H1 (cell line): ENCODE measurements at regions not wholly inside any gene's neighbourhood (a gene's known extent, or its start where the extent isn't known, plus 50 kb on each side); places are given as distances from the start of the nearest gene placed in this dataset.

Experiments used
- CTCF ChIA-PET: fragments of 300-600 bp; sonication (Branson Sonifier 250); formaldehyde crosslinking; loops from one replicate; lab custom pipeline; 2021; ENCODE audit not compliant: partially characterized antibody; lab: Charles Lee
- POLR2A ChIA-PET: fragments of 300-600 bp; sonication (Branson Sonifier 250); formaldehyde crosslinking; loops from one replicate; lab custom pipeline; 2021; ENCODE audit warnings: inconsistent platforms; ENCODE audit not compliant: partially characterized antibody; lab: Charles Lee
- DNase-seq, 2 experiments: peaks; one replicate each; pipeline versions ENCODE4 v3.0.0 to v3.0.0-alpha.2; 2010 to 2022; ENCODE audit warnings: low spot score in 2 of 2, low read depth in 1 of 2, mixed read lengths in 1 of 2
- FAIRE-seq: peaks from 2 replicates; lab custom pipeline; 2011; peaks lifted over from hg19 to GRCh38; lab: Jason Lieb, UNC
- H2AFZ ChIP-seq: 2 replicates; pipeline ENCODE4 v1.8.1; 2012; ENCODE audit warnings: low read length, inconsistent platforms
- H2AK5ac ChIP-seq: 2 replicates; pipeline ENCODE4 v1.6.1; 2013; ENCODE audit warnings: low read depth, low read length
- H2BK120ac ChIP-seq: replicated peaks from 2 replicates; pipeline ENCODE3; 2013; ENCODE audit warnings: low read depth, low read length, inconsistent platforms
- H2BK12ac ChIP-seq: 2 replicates; pipeline ENCODE4 v1.6.1; 2013; ENCODE audit warnings: low read depth, low read length
- H2BK15ac ChIP-seq: 2 replicates; pipeline ENCODE4 v1.6.1; 2013; ENCODE audit warnings: low read length
- H2BK20ac ChIP-seq: 2 replicates; pipeline ENCODE4 v1.6.1; 2013; ENCODE audit warnings: low read length
- H2BK5ac ChIP-seq: 2 replicates; pipeline ENCODE4 v1.6.1; 2013; ENCODE audit warnings: low read depth, low read length
- H3K14ac ChIP-seq: 2 replicates; pipeline ENCODE4 v1.6.1; 2013; ENCODE audit warnings: inconsistent platforms; ENCODE audit not compliant: insufficient read length
- H3K18ac ChIP-seq: 2 replicates; pipeline ENCODE4 v1.6.1; 2013; ENCODE audit warnings: low read length; ENCODE audit errors: extremely low read depth
- H3K23ac ChIP-seq: 2 replicates; pipeline ENCODE4 v1.6.1; 2013; ENCODE audit warnings: inconsistent platforms; ENCODE audit not compliant: insufficient read length
- H3K23me2 ChIP-seq: 2 replicates; pipeline ENCODE4 v1.6.1; 2013; ENCODE audit warnings: low read depth, low read length
- H3K27ac ChIP-seq: 2 replicates; pipeline ENCODE4 v1.6.1; 2011; ENCODE audit warnings: low read depth, low read length, inconsistent platforms
- H3K27me3 ChIP-seq, 4 experiments: replicated peaks in 1 of 4; 1 replicate in 1 of 4; 2 replicates in 3 of 4; pipeline versions ENCODE4 v1.6.1 to v1.8.1; 2011 to 2013; ENCODE audit warnings: low read length in 3 of 4, mild to moderate bottlenecking in 3 of 4, inconsistent platforms in 2 of 4, mixed read lengths in 2 of 4, moderate library complexity in 1 of 4; ENCODE audit not compliant: control insufficient read depth in 3 of 4, insufficient read depth in 3 of 4; ENCODE audit errors: extremely low read depth in 1 of 4
- H3K36me3 ChIP-seq, 4 experiments: 2 replicates each; pipeline versions ENCODE4 v1.6.1 to v1.8.1; 2011 to 2013; ENCODE audit warnings: mild to moderate bottlenecking in 4 of 4, low read length in 3 of 4, moderate library complexity in 2 of 4, control low read depth in 1 of 4, inconsistent platforms in 1 of 4; ENCODE audit not compliant: insufficient read depth in 4 of 4, control insufficient read depth in 2 of 4
- H3K4ac ChIP-seq: replicated peaks from 2 replicates; pipeline ENCODE3; 2013; ENCODE audit warnings: low read length, low read depth, mixed read lengths, inconsistent platforms; ENCODE audit not compliant: insufficient read length
- H3K4me1 ChIP-seq, 4 experiments: replicated peaks in 1 of 4; 1 replicate in 1 of 4; 2 replicates in 3 of 4; pipeline versions ENCODE4 v1.6.1 to v1.8.1; 2011 to 2013; ENCODE audit warnings: low read length in 3 of 4, inconsistent platforms in 2 of 4, mixed read lengths in 1 of 4; ENCODE audit not compliant: insufficient read depth in 4 of 4, control insufficient read depth in 3 of 4
- H3K4me2 ChIP-seq, 2 experiments: 2 replicates each; pipeline versions ENCODE4 v1.6.1 to v1.8.1; 2011 to 2013; ENCODE audit warnings: low read depth in 2 of 2, low read length in 2 of 2, control low read depth in 1 of 2, inconsistent platforms in 1 of 2, mild to moderate bottlenecking in 1 of 2; ENCODE audit not compliant: insufficient read depth in 1 of 2
- H3K4me3 ChIP-seq, 4 experiments: fragments of 200-600, 300-600 bp in 1 of 4; sonication (generic), shearing (Covaris generic), sonication (Bioruptor Twin) in 1 of 4; 2 replicates each; pipeline versions ENCODE4 v1.5.1 to v1.8.1; 2011 to 2016; ENCODE audit warnings: low read length in 4 of 4, low read depth in 3 of 4, control low read depth in 2 of 4, inconsistent platforms in 2 of 4, mild to moderate bottlenecking in 2 of 4, mixed read lengths in 1 of 4, moderate library complexity in 1 of 4; ENCODE audit not compliant: insufficient read depth in 2 of 4; ENCODE audit errors: extremely low read depth in 1 of 4
- H3K56ac ChIP-seq: replicated peaks from 2 replicates; pipeline ENCODE3; 2013; ENCODE audit warnings: low read depth, mild to moderate bottlenecking, mixed read lengths, low read length, inconsistent platforms; ENCODE audit not compliant: insufficient read length
- H3K79me1 ChIP-seq: 2 replicates; pipeline ENCODE4 v1.6.1; 2013; ENCODE audit warnings: low read depth, low read length, control low read depth
- H3K79me2 ChIP-seq, 2 experiments: 2 replicates each; pipeline versions ENCODE4 v1.6.1 to v1.8.1; 2012 to 2013; ENCODE audit warnings: low read length in 2 of 2, mild to moderate bottlenecking in 2 of 2, inconsistent platforms in 1 of 2; ENCODE audit not compliant: insufficient read depth in 2 of 2, control insufficient read depth in 1 of 2
- H3K9ac ChIP-seq, 4 experiments: replicated peaks in 1 of 4; 1 replicate in 1 of 4; 2 replicates in 3 of 4; pipeline versions ENCODE4 v1.6.1 to v1.8.1; 2011 to 2013; ENCODE audit warnings: low read depth in 3 of 4, low read length in 3 of 4, control low read depth in 2 of 4, mild to moderate bottlenecking in 2 of 4, moderate library complexity in 2 of 4, inconsistent platforms in 1 of 4; ENCODE audit errors: extremely low read depth in 1 of 4
- H3K9me3 ChIP-seq, 2 experiments: 2 replicates each; pipeline versions ENCODE4 v1.6.1 to v1.8.1; 2012 to 2013; ENCODE audit warnings: mild to moderate bottlenecking in 2 of 2, moderate library complexity in 2 of 2, control low read depth in 1 of 2, inconsistent platforms in 1 of 2, low read depth in 1 of 2, low read length in 1 of 2, mixed read lengths in 1 of 2; ENCODE audit not compliant: insufficient read depth in 2 of 2
- H4K20me1 ChIP-seq, 2 experiments: replicated peaks in 1 of 2; 2 replicates each; pipeline versions ENCODE3 to v1.8.1; 2011 to 2013; ENCODE audit warnings: inconsistent platforms in 2 of 2, low read length in 2 of 2, mild to moderate bottlenecking in 1 of 2; ENCODE audit not compliant: insufficient read depth in 2 of 2, control insufficient read depth in 1 of 2
- H4K5ac ChIP-seq: 2 replicates; pipeline ENCODE4 v1.6.1; 2013; ENCODE audit warnings: low read length, low read depth, mixed read lengths, inconsistent platforms; ENCODE audit not compliant: insufficient read length
- H4K8ac ChIP-seq: 2 replicates; pipeline ENCODE4 v1.8.0; 2013; ENCODE audit warnings: mild to moderate bottlenecking, moderate library complexity, low read length, inconsistent platforms; ENCODE audit not compliant: insufficient read depth; ENCODE audit errors: extremely low read depth
- H4K91ac ChIP-seq: replicated peaks from 2 replicates; pipeline ENCODE3; 2013; ENCODE audit warnings: low read length, mixed read lengths, inconsistent platforms; ENCODE audit not compliant: insufficient read length
- ATF3 ChIP-seq: IDR thresholded peaks from 2 replicates; pipeline ENCODE4 v1.6.1; 2011; ENCODE audit warnings: low read depth, mild to moderate bottlenecking, low read length; ENCODE audit not compliant: insufficient read depth
- BRCA1 ChIP-seq: IDR thresholded peaks from 2 replicates; pipeline ENCODE4 v1.6.1; 2012; ENCODE audit warnings: low read depth, low read length, improper control_type of control experiment
- CBX8 ChIP-seq: fragments of 300-800, 300-1000 bp; sonication (generic); IDR thresholded peaks from 2 replicates; pipeline ENCODE4 v1.7.1; 2016; ENCODE audit warnings: low read depth, low read length, borderline replicate concordance
- CEBPB ChIP-seq: IDR thresholded peaks from 2 replicates; pipeline ENCODE4 v1.6.1; 2012; ENCODE audit warnings: low read depth, low read length
- CHD1 ChIP-seq: IDR thresholded peaks from 2 replicates; pipeline ENCODE4 v1.6.1; 2012; ENCODE audit warnings: low read depth, low read length, improper control_type of control experiment
- CREB1 ChIP-seq: IDR thresholded peaks from 2 replicates; pipeline ENCODE4 v1.6.1; 2012; ENCODE audit warnings: inconsistent platforms
- E2F6 ChIP-seq: IDR thresholded peaks from 2 replicates; pipeline ENCODE4 v1.6.1; 2012; ENCODE audit warnings: inconsistent platforms
- EGR1 ChIP-seq: IDR thresholded peaks from 2 replicates; pipeline ENCODE4 v1.6.1; 2011; ENCODE audit warnings: low read depth, low read length, borderline replicate concordance
- GABPA ChIP-seq: IDR thresholded peaks from 2 replicates; pipeline ENCODE4 v1.6.1; 2011; ENCODE audit warnings: mild to moderate bottlenecking, low read length, moderate library complexity, borderline replicate concordance; ENCODE audit not compliant: insufficient read depth
- KDM4A ChIP-seq: IDR thresholded peaks from one replicate; pipeline ENCODE4 v1.7.1; 2012; ENCODE audit warnings: low read depth, mild to moderate bottlenecking, moderate library complexity, low read length, inconsistent platforms; ENCODE audit not compliant: severe bottlenecking
- KDM5A ChIP-seq: fragments of 200-600 bp; IDR thresholded peaks from 2 replicates; pipeline ENCODE4 v1.7.1; 2012; ENCODE audit warnings: mild to moderate bottlenecking, low read length, inconsistent platforms, mixed read lengths
- RAD21 ChIP-seq, 2 experiments: IDR thresholded peaks in 1 of 2; conservative IDR thresholded peaks in 1 of 2; 2 replicates each; pipeline ENCODE4 v1.6.1; 2011; ENCODE audit warnings: low read depth in 2 of 2, low read length in 2 of 2, improper control_type of control experiment in 1 of 2, inconsistent platforms in 1 of 2, mild to moderate bottlenecking in 1 of 2, moderate library complexity in 1 of 2
- SP4 ChIP-seq: IDR thresholded peaks from 2 replicates; pipeline ENCODE4 v1.6.1; 2012; ENCODE audit warnings: low read length, inconsistent platforms
- SRF ChIP-seq: IDR thresholded peaks from 2 replicates; pipeline ENCODE4 v1.6.1; 2011; ENCODE audit warnings: mild to moderate bottlenecking, low read depth, low read length, moderate library complexity
- ZNF274 ChIP-seq: IDR thresholded peaks from 2 replicates; pipeline ENCODE4 v1.7.0; 2012; ENCODE audit warnings: low read length, borderline replicate concordance; ENCODE audit errors: extremely low read depth
- WGBS, 2 experiments: shearing (Covaris generic) in 1 of 2; methylation state at CpG; one replicate each; pipeline versions ENCODE4 v1.1.6 to v1.1.7; 2013 to 2015; ENCODE audit warnings: low lambda C conversion rate in 2 of 2, mixed read lengths in 2 of 2, inconsistent platforms in 1 of 2, low coverage in 1 of 2, missing lambda C conversion rate in 1 of 2; ENCODE audit not compliant: insufficient replicate concordance in 2 of 2, insufficient coverage in 1 of 2, insufficient read length in 1 of 2; ENCODE audit errors: extremely low coverage in 1 of 2, missing lambda C conversion rate in 1 of 2; 5-methylcytosine and 5-hydroxymethylcytosine counted together

- no peak overlapping the region for H2BK12ac ChIP-seq
- H3K79me2 ChIP-seq = no peaks in the 10 kb centered on the region; a peak in 1 of 4 replicates
- H3K56ac ChIP-seq = no peak overlapping the region
- H4K8ac ChIP-seq = no peak overlapping the region
- ChIA-PET CTCF (interaction anchor here (1.6 kb wide), 1 partner anchor 11 kb away, joined by 6 read pairs; no protein-coding TSS in a partner anchor), POLR2A (no interaction called here)
- H3K18ac ChIP-seq = no peak overlapping the region
- H4K91ac ChIP-seq = no peak overlapping the region
- H3K23me2 ChIP-seq = peaks cover 2% of the 10 kb centered on the region; the same call in 1 of the 2 replicates
- H3K27me3 ChIP-seq = no peaks in the 10 kb centered on the region
- no peaks in the 10 kb centered on the region for H3K79me1 ChIP-seq
- no peak overlapping the region for H2BK120ac ChIP-seq
- no peak overlapping the region for H3K4me2 ChIP-seq
- H3K4me3 ChIP-seq = no peak overlapping the region
- H2BK5ac ChIP-seq = no peak overlapping the region
- H4K5ac ChIP-seq = no peak overlapping the region
- no peak overlapping the region for H3K23ac ChIP-seq
- no peak for DNase-seq
- no peak overlapping the region for H3K14ac ChIP-seq
- H3K27ac ChIP-seq = no peak overlapping the region
- no peak overlapping the region for H2AFZ ChIP-seq
- no peak for FAIRE-seq
- H2BK20ac ChIP-seq = no peak overlapping the region
- H3K4ac ChIP-seq = no peak overlapping the region
- no peak overlapping the region for H2AK5ac ChIP-seq
- no peak overlapping the region; the same call in 1 of the 2 replicates for H2BK15ac ChIP-seq
- H3K4me1 ChIP-seq = peaks cover 0 to 7% (median 2%) of the 10 kb centered on the region in 4 experiments; a peak in 3 of 7 replicates
- WGBS, 2 experiments = 86% methylated on average over 3 of the region's 3 CpGs; no CpG with 5 or more reads in 1 of the 2 experiments
- H4K20me1 ChIP-seq = no peaks in the 10 kb centered on the region
- H3K36me3 ChIP-seq = no peaks in the 10 kb centered on the region
- H3K9ac ChIP-seq = no peak overlapping the region
- H3K9me3 ChIP-seq = peaks cover 5 to 10% of the 10 kb centered on the region in 2 experiments
- TF ChIP-seq GABPA = no peak
- no peak for TF ChIP-seq CHD1
- TF ChIP-seq BRCA1 = no peak
- TF ChIP-seq E2F6 = no peak
- no peak for TF ChIP-seq CEBPB
- TF ChIP-seq ATF3 = no peak
- no peak for TF ChIP-seq EGR1
- no peak for TF ChIP-seq KDM5A
- TF ChIP-seq RAD21 (IDR thresholded peaks at IDR 0.05 in 1 of 2, conservative IDR thresholded peaks at IDR 0.05 in 1 of 2; ENCODE audit: low read depth in 2 of 2, low read length in 2 of 2) = no peak
- TF ChIP-seq ZNF274 = no peak
- no peak for TF ChIP-seq CBX8
- no peak for TF ChIP-seq KDM4A
- no peak for TF ChIP-seq SP4
- TF ChIP-seq SRF = no peak
- no peak for TF ChIP-seq CREB1
Measured at GRCh38 chr5:142398730-142399055, 73.9 kb upstream of the SPRY4 start.
